B cell (primary cell): ENCODE measurements at regions not wholly inside any gene's neighbourhood (a gene's known extent, or its start where the extent isn't known, plus 50 kb on each side); places are given as distances from the start of the nearest gene placed in this dataset.

Experiments
- ATAC-seq: fragments of 200-7000 bp; cut with Tn5 transposase; one replicate; pipeline ENCODE4 v1.10.0; 2021; ENCODE audit warnings: low read depth, mild to moderate bottlenecking, moderate number of reproducible peaks, moderate library complexity
- CTCF ChIA-PET: fragments of 350-600 bp; sonication (Branson Sonifier 250); formaldehyde crosslinking; loops from one replicate; lab custom pipeline; 2021; ENCODE audit warnings: antibody characterized with exemption, inconsistent platforms; lab: Charles Lee
- POLR2A ChIA-PET: fragments of 350-600 bp; sonication (Branson Sonifier 250); formaldehyde crosslinking; loops from one replicate; lab custom pipeline; 2021; ENCODE audit warnings: antibody characterized with exemption; lab: Charles Lee
- DNase-seq: peaks from one replicate; pipeline ENCODE4 v3.0.0; 2013
- H2AFZ ChIP-seq: 2 replicates; pipeline ENCODE4 v1.6.1; 2012; ENCODE audit warnings: mild to moderate bottlenecking, low read depth, low read length; ENCODE audit not compliant: insufficient read depth, poor library complexity, severe bottlenecking
- H3K27ac ChIP-seq, 2 donors: 1 replicate in 1 of 2; 2 replicates in 1 of 2; pipeline ENCODE4 v1.5.1; 2012 to 2013; ENCODE audit warnings: low read length in 2 of 2, mild to moderate bottlenecking in 2 of 2, moderate library complexity in 1 of 2
- H3K27me3 ChIP-seq, 4 experiments: fragments of 200-600 bp in 1 of 4; sonication (generic) in 1 of 4; replicated peaks in 1 of 4; 1 replicate in 2 of 4; 2 replicates in 2 of 4; pipeline versions ENCODE4 v1.6.1 to v1.7.0; 2013 to 2016; ENCODE audit warnings: low read length in 3 of 4, mild to moderate bottlenecking in 2 of 4, mixed read lengths in 1 of 4, moderate library complexity in 1 of 4; ENCODE audit not compliant: insufficient read depth in 4 of 4, control insufficient read depth in 3 of 4; ENCODE audit errors: control extremely low read depth in 1 of 4
- H3K36me3 ChIP-seq, 2 experiments: replicated peaks in 1 of 2; 1 replicate in 1 of 2; 2 replicates in 1 of 2; pipeline versions ENCODE4 v1.6.1 to v1.7.1; 2013; ENCODE audit warnings: low read length in 1 of 2; ENCODE audit not compliant: insufficient read depth in 2 of 2, control insufficient read depth in 1 of 2; ENCODE audit errors: control extremely low read depth in 1 of 2, extremely low read depth in 1 of 2
- H3K4me1 ChIP-seq, 2 donors: fragments of 200-600 bp in 1 of 2; sonication (generic) in 1 of 2; 1 replicate in 1 of 2; 2 replicates in 1 of 2; pipeline versions ENCODE4 v1.5.1 to v1.6.1; 2013 to 2017; ENCODE audit warnings: low read length in 2 of 2; ENCODE audit not compliant: control insufficient read depth in 2 of 2, insufficient read depth in 2 of 2
- H3K4me2 ChIP-seq: replicated peaks from 2 replicates; pipeline ENCODE3; 2012; ENCODE audit warnings: mild to moderate bottlenecking, low read depth, low read length; ENCODE audit not compliant: poor library complexity, severe bottlenecking
- H3K4me3 ChIP-seq, 5 experiments: fragments of 200-600 bp in 1 of 5; sonication (generic) in 1 of 5; 1 replicate in 3 of 5; 2 replicates in 2 of 5; pipeline versions ENCODE4 v1.5.1 to v1.7.0; 2011 to 2016; ENCODE audit warnings: low read length in 4 of 5, mild to moderate bottlenecking in 4 of 5, low read depth in 2 of 5, control low read depth in 1 of 5, moderate library complexity in 1 of 5; ENCODE audit not compliant: insufficient read depth in 1 of 5; ENCODE audit errors: control extremely low read depth in 1 of 5, extremely low read depth in 1 of 5
- H3K79me2 ChIP-seq: fragments of 200-600 bp; sonication (generic); one replicate; pipeline ENCODE4 v1.6.0; 2016; ENCODE audit warnings: low read length; ENCODE audit not compliant: control insufficient read depth, insufficient read depth
- H3K9ac ChIP-seq: fragments of 200-600 bp; sonication (generic); 2 replicates; pipeline ENCODE4 v1.6.1; 2017; ENCODE audit warnings: mild to moderate bottlenecking, low read length, moderate library complexity
- H3K9me3 ChIP-seq, 3 donors: one replicate each; pipeline versions ENCODE4 v1.6.1 to v1.7.1; 2013; ENCODE audit warnings: low read length in 2 of 3; ENCODE audit not compliant: control insufficient read depth in 2 of 3, insufficient read depth in 1 of 3; ENCODE audit errors: control extremely low read depth in 1 of 3
- H4K20me1 ChIP-seq: 2 replicates; pipeline ENCODE4 v1.6.0; 2012; ENCODE audit warnings: mild to moderate bottlenecking, low read length; ENCODE audit not compliant: insufficient read depth, control insufficient read depth, poor library complexity, severe bottlenecking
- H3K27ac Mint-ChIP-seq: one replicate; pipeline ENCODE4 v1.8.0; 2021; ENCODE audit warnings: mixed read lengths
- H3K27me3 Mint-ChIP-seq: one replicate; pipeline ENCODE4 v1.8.0; 2021; ENCODE audit warnings: mixed read lengths
- H3K4me1 Mint-ChIP-seq: one replicate; pipeline ENCODE4 v1.8.0; 2021; ENCODE audit warnings: mixed read lengths
- H3K4me3 Mint-ChIP-seq: one replicate; pipeline ENCODE4 v1.8.0; 2021; ENCODE audit warnings: mixed read lengths
- H3K9me3 Mint-ChIP-seq: one replicate; pipeline ENCODE4 v1.8.0; 2022; ENCODE audit warnings: mixed read lengths; ENCODE audit not compliant: insufficient read depth
- CTCF ChIP-seq: fragments of 200-600 bp; IDR thresholded peaks from one replicate; pipeline ENCODE4 v1.8.0; 2022; ENCODE audit warnings: antibody characterized with exemption, mild to moderate bottlenecking
- EZH2 ChIP-seq: IDR thresholded peaks from 2 replicates; pipeline ENCODE4 v1.6.1; 2012; ENCODE audit warnings: borderline replicate concordance, low read depth, mild to moderate bottlenecking, moderate library complexity, low read length; ENCODE audit not compliant: insufficient read depth, poor library complexity, severe bottlenecking
- WGBS: methylation state at CpG from one replicate; pipeline ENCODE4 v1.1.5; 2013; ENCODE audit warnings: missing lambda C conversion rate; ENCODE audit not compliant: insufficient coverage; 5-methylcytosine and 5-hydroxymethylcytosine counted together
- intact Hi-C: fragments of 100-400 bp; cut with micrococcal nuclease; formaldehyde crosslinking; loops from one replicate; pipeline ENCODE4 v1.10.0; 2022

GRCh38 chr5:155562158-155562557, 548.6 kb downstream of the KIF4B start:
- no peaks in the 10 kb centered on the region for H3K4me1 Mint-ChIP-seq

GRCh38 chr5:155564541-155564940, 551.0 kb downstream of the KIF4B start:
- H3K36me3 ChIP-seq, result no peaks in the 10 kb centered on the region
- H3K4me1 Mint-ChIP-seq, result no peaks in the 10 kb centered on the region

More at GRCh38 chr5:155562158-155562557, 548.6 kb downstream of the KIF4B start:
- TF ChIP-seq EZH2, result no peak
- TF ChIP-seq CTCF, result no peak
- no peak overlapping the region for H2AFZ ChIP-seq
- Mint-ChIP-seq H3K27ac (no peak overlapping the region), H3K4me3 (no peak overlapping the region), H3K27me3 (no peaks in the 10 kb centered on the region), H3K9me3 (peaks cover 6% of the 10 kb centered on the region)
- ATAC-seq, result no peak
- no peaks in the 10 kb centered on the region for H3K9me3 ChIP-seq
- no peak overlapping the region for H3K4me3 ChIP-seq
- CTCF ChIA-PET, result no interaction called here
- no peak overlapping the region for H3K4me2 ChIP-seq
- no peaks in the 10 kb centered on the region for H3K27me3 ChIP-seq
- no peaks in the 10 kb centered on the region for H3K4me1 ChIP-seq
- H3K27ac ChIP-seq, result no peak overlapping the region
- POLR2A ChIA-PET, result no interaction called here
- H3K79me2 ChIP-seq, result no peaks in the 10 kb centered on the region
- H4K20me1 ChIP-seq, result no peaks in the 10 kb centered on the region
- no peak for DNase-seq
- 88% methylated on average over 1 of the region's 3 CpGs for WGBS
- no peaks in the 10 kb centered on the region for H3K36me3 ChIP-seq
- no peak overlapping the region for H3K9ac ChIP-seq
- intact Hi-C loops, result no loop called here

More at GRCh38 chr5:155564541-155564940, 551.0 kb downstream of the KIF4B start:
- peaks cover 11% of the 10 kb centered on the region for H3K9me3 Mint-ChIP-seq
- Histone ChIP-seq H3K9ac (no peak overlapping the region), H3K9me3 (peaks cover 0 to 3% (median 0%) of the 10 kb centered on the region in 3 donors), H3K27me3 (no peaks in the 10 kb centered on the region), H3K4me3 (no peak overlapping the region), H3K27ac (no peak overlapping the region), H3K4me2 (no peak overlapping the region), H3K79me2 (no peaks in the 10 kb centered on the region), H2AFZ (no peak overlapping the region), H4K20me1 (no peaks in the 10 kb centered on the region), H3K4me1 (no peaks in the 10 kb centered on the region)
- POLR2A ChIA-PET, result no interaction called here
- no peak overlapping the region for H3K27ac Mint-ChIP-seq
- DNase-seq, result no peak
- no peak overlapping the region for H3K4me3 Mint-ChIP-seq
- TF ChIP-seq EZH2 (no peak), CTCF (no peak)
- 59% methylated on average over 4 of the region's 12 CpGs for WGBS
- H3K27me3 Mint-ChIP-seq, result no peaks in the 10 kb centered on the region
- CTCF ChIA-PET, result no interaction called here
- intact Hi-C loops, result no loop called here
- no peak for ATAC-seq
